ENCODE measurements at regions not wholly inside any gene's neighbourhood (a gene's known extent, or its start where the extent isn't known, plus 50 kb on each side); places are given as distances from the start of the nearest gene placed in this dataset.

- TF ChIP-seq, protein P1, sequence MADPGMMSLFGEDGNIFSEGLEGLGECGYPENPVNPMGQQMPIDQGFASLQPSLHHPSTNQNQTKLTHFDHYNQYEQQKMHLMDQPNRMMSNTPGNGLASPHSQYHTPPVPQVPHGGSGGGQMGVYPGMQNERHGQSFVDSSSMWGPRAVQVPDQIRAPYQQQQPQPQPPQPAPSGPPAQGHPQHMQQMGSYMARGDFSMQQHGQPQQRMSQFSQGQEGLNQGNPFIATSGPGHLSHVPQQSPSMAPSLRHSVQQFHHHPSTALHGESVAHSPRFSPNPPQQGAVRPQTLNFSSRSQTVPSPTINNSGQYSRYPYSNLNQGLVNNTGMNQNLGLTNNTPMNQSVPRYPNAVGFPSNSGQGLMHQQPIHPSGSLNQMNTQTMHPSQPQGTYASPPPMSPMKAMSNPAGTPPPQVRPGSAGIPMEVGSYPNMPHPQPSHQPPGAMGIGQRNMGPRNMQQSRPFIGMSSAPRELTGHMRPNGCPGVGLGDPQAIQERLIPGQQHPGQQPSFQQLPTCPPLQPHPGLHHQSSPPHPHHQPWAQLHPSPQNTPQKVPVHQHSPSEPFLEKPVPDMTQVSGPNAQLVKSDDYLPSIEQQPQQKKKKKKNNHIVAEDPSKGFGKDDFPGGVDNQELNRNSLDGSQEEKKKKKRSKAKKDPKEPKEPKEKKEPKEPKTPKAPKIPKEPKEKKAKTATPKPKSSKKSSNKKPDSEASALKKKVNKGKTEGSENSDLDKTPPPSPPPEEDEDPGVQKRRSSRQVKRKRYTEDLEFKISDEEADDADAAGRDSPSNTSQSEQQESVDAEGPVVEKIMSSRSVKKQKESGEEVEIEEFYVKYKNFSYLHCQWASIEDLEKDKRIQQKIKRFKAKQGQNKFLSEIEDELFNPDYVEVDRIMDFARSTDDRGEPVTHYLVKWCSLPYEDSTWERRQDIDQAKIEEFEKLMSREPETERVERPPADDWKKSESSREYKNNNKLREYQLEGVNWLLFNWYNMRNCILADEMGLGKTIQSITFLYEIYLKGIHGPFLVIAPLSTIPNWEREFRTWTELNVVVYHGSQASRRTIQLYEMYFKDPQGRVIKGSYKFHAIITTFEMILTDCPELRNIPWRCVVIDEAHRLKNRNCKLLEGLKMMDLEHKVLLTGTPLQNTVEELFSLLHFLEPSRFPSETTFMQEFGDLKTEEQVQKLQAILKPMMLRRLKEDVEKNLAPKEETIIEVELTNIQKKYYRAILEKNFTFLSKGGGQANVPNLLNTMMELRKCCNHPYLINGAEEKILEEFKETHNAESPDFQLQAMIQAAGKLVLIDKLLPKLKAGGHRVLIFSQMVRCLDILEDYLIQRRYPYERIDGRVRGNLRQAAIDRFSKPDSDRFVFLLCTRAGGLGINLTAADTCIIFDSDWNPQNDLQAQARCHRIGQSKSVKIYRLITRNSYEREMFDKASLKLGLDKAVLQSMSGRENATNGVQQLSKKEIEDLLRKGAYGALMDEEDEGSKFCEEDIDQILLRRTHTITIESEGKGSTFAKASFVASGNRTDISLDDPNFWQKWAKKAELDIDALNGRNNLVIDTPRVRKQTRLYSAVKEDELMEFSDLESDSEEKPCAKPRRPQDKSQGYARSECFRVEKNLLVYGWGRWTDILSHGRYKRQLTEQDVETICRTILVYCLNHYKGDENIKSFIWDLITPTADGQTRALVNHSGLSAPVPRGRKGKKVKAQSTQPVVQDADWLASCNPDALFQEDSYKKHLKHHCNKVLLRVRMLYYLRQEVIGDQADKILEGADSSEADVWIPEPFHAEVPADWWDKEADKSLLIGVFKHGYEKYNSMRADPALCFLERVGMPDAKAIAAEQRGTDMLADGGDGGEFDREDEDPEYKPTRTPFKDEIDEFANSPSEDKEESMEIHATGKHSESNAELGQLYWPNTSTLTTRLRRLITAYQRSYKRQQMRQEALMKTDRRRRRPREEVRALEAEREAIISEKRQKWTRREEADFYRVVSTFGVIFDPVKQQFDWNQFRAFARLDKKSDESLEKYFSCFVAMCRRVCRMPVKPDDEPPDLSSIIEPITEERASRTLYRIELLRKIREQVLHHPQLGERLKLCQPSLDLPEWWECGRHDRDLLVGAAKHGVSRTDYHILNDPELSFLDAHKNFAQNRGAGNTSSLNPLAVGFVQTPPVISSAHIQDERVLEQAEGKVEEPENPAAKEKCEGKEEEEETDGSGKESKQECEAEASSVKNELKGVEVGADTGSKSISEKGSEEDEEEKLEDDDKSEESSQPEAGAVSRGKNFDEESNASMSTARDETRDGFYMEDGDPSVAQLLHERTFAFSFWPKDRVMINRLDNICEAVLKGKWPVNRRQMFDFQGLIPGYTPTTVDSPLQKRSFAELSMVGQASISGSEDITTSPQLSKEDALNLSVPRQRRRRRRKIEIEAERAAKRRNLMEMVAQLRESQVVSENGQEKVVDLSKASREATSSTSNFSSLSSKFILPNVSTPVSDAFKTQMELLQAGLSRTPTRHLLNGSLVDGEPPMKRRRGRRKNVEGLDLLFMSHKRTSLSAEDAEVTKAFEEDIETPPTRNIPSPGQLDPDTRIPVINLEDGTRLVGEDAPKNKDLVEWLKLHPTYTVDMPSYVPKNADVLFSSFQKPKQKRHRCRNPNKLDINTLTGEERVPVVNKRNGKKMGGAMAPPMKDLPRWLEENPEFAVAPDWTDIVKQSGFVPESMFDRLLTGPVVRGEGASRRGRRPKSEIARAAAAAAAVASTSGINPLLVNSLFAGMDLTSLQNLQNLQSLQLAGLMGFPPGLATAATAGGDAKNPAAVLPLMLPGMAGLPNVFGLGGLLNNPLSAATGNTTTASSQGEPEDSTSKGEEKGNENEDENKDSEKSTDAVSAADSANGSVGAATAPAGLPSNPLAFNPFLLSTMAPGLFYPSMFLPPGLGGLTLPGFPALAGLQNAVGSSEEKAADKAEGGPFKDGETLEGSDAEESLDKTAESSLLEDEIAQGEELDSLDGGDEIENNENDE (IDR thresholded peaks at IDR 0.05; ENCODE audit: insufficient replicate concordance, low read length): no peak
- TF ChIP-seq JUND (IDR thresholded peaks at IDR 0.05; ENCODE audit: low read length) (no peak), EZH2 (IDR thresholded peaks at IDR 0.05; ENCODE audit: low read depth, low read length, severe bottlenecking) (no peak), RNF2 (IDR thresholded peaks at IDR 0.05; ENCODE audit: borderline replicate concordance, low read depth, low read length, missing control alignments, poor library complexity, severe bottlenecking) (no peak), KDM4A (IDR thresholded peaks at IDR 0.05; ENCODE audit: low read depth, low read length, severe bottlenecking) (no peak), SP2 (IDR thresholded peaks at IDR 0.05; ENCODE audit: low read length) (no peak), CTBP2 (IDR thresholded peaks at IDR 0.05; ENCODE audit: borderline replicate concordance, insufficient read depth, insufficient read length, low read length) (no peak), SP4 (IDR thresholded peaks at IDR 0.05; ENCODE audit: low read length) (no peak), MAFK (IDR thresholded peaks at IDR 0.05; ENCODE audit: low read depth, low read length) (no peak), TBP (IDR thresholded peaks at IDR 0.05; ENCODE audit: low read depth, low read length) (no peak), ZNF274 (IDR thresholded peaks at IDR 0.05; ENCODE audit: borderline replicate concordance, extremely low read depth, low read length) (no peak), MAX (IDR thresholded peaks at IDR 0.05) (no peak)
Observed at GRCh38 chr4:8742546-8742945, 129.1 kb downstream of the HMX1 start (continued).

Data from H1 (cell line).